NCI-H226 (cell line): ENCODE measurements at regions not wholly inside any gene's neighbourhood (a gene's known extent, or its start where the extent isn't known, plus 50 kb on each side); places are given as distances from the start of the nearest gene placed in this dataset.
A peak's percentile ranks its signal among the peaks of the same experiment; 100 is the strongest.
"Not testable (repeated sequence)": the region's sequence is repeated elsewhere in the genome, so short reads cannot be mapped to it uniquely, and the experiment has no call there.

ENCODE experiments used
- DNase-seq: peaks from one replicate; pipeline ENCODE4 v3.0.0-alpha.2; 2015

GRCh38 chr6:167230288-167230687 lies 60.8 kb upstream of the UNC93A start:
- no peak for DNase-seq

GRCh38 chr6:167232356-167232755 lies 58.8 kb upstream of the UNC93A start:
- peak; percentile 53 for DNase-seq

- DNase-seq: no peak
These were observed 57.6 kb upstream of the UNC93A start for GRCh38 chr6:167233490-167233889.

GRCh38 chr6:167234576-167234975 lies 56.5 kb upstream of the UNC93A start:
- not testable (repeated sequence) for DNase-seq

- no peak for DNase-seq
These were observed 56.1 kb upstream of the UNC93A start for GRCh38 chr6:167235005-167235404.

GRCh38 chr6:167235421-167236238 lies 55.5 kb upstream of the UNC93A start:
- DNase-seq: no peak

- no peak for DNase-seq
These were observed 54.9 kb upstream of the UNC93A start for GRCh38 chr6:167236239-167236571.

GRCh38 chr6:167237438-167238145 lies 53.5 kb upstream of the UNC93A start:
- no peak for DNase-seq

- no peak for DNase-seq
These were observed 52.9 kb upstream of the UNC93A start for GRCh38 chr6:167238146-167238693.

- DNase-seq: no peak
These were observed 52.2 kb upstream of the UNC93A start for GRCh38 chr6:167238694-167239467.

- not testable (repeated sequence) for DNase-seq
These were observed 51.6 kb upstream of the UNC93A start for GRCh38 chr6:167239470-167239869.

GRCh38 chr6:167240034-167240541 lies 51.0 kb upstream of the UNC93A start:
- no peak for DNase-seq
